Brain microvascular endothelial cell (primary cell): ENCODE measurements at regions not wholly inside any gene's neighbourhood (a gene's known extent, or its start where the extent isn't known, plus 50 kb on each side); places are given as distances from the start of the nearest gene placed in this dataset.

ENCODE experiments used
- DNase-seq: peaks from one replicate; pipeline ENCODE4 v3.0.0-alpha.2; 2020
- H3K27ac ChIP-seq: fragments of 250-450 bp; sonication (Bioruptor Pico); 2 replicates; pipeline ENCODE4 v1.5.1; 2020; ENCODE audit warnings: mild to moderate bottlenecking, moderate library complexity
- H3K27me3 ChIP-seq: fragments of 250-450 bp; sonication (Bioruptor Pico); replicated peaks from 2 replicates; pipeline ENCODE4 v1.5.1; 2020; ENCODE audit warnings: mild to moderate bottlenecking
- H3K36me3 ChIP-seq: fragments of 250-450 bp; sonication (Bioruptor Pico); replicated peaks from 2 replicates; pipeline ENCODE4 v1.5.1; 2020; ENCODE audit warnings: mild to moderate bottlenecking
- H3K4me3 ChIP-seq: 2 replicates; pipeline ENCODE4 v1.5.1; 2011; ENCODE audit warnings: low read depth, mild to moderate bottlenecking, control low read depth, low read length, moderate library complexity
- in situ Hi-C: cut with HindIII; loops from 2 replicates; pipeline ENCODE4 v1.10.0; 2017; ENCODE audit warnings: low sequenced_read_pairs, low pct_ligation_motif_present
- TF ChIP-seq, protein P1 (sequence below): IDR thresholded peaks from 2 replicates; pipeline ENCODE4 v1.5.1; 2011; ENCODE audit warnings: low read depth, mild to moderate bottlenecking, moderate library complexity, low read length, control low read depth, inconsistent platforms; ENCODE audit errors: missing control alignments

DNA sequence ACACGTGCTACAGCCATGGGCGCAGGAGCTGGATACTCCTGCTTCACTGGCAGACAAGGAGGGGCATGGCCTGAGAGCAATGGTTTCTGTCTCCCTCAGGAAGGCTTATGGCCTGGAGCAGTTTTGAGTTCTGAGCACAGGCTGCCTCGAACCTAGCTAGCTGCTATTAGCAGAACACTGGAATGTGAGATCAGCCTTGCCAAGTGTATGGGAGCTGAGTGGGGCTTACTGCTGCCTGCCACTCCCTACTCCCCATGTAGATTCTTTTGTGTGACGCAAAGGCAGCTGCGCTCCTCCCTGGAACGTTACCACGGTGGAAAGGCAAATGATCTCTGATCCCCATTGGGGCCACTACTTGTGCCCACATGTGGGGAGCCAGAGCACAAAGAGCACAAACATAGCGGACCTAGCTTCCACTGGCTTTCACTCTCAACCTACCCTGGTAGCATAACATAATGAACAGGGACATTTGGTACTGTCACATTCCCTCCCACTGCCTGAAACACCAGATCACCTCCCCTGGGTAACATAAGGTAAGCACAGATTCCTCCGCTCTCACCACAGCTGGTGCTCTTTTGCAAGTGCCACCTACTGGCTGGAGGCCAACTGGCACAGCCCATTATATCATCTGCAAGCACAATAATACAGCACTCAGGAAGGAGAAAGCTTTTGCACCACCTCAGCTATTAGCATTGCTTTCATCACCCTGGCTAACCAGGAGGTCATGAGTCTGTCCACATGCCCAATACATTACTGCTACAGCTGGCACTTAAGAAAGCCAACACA, 84.6 kb upstream of the GUCY1A2 start:
- no peak overlapping the region for H3K4me3 ChIP-seq
- no peaks in the 10 kb centered on the region for H3K27me3 ChIP-seq
- TF ChIP-seq, protein P1, sequence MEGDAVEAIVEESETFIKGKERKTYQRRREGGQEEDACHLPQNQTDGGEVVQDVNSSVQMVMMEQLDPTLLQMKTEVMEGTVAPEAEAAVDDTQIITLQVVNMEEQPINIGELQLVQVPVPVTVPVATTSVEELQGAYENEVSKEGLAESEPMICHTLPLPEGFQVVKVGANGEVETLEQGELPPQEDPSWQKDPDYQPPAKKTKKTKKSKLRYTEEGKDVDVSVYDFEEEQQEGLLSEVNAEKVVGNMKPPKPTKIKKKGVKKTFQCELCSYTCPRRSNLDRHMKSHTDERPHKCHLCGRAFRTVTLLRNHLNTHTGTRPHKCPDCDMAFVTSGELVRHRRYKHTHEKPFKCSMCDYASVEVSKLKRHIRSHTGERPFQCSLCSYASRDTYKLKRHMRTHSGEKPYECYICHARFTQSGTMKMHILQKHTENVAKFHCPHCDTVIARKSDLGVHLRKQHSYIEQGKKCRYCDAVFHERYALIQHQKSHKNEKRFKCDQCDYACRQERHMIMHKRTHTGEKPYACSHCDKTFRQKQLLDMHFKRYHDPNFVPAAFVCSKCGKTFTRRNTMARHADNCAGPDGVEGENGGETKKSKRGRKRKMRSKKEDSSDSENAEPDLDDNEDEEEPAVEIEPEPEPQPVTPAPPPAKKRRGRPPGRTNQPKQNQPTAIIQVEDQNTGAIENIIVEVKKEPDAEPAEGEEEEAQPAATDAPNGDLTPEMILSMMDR = no peak
- no peak for DNase-seq
- in situ Hi-C loops = no loop called here
- no peak overlapping the region for H3K27ac ChIP-seq
- H3K36me3 ChIP-seq = no peaks in the 10 kb centered on the region

DNA sequence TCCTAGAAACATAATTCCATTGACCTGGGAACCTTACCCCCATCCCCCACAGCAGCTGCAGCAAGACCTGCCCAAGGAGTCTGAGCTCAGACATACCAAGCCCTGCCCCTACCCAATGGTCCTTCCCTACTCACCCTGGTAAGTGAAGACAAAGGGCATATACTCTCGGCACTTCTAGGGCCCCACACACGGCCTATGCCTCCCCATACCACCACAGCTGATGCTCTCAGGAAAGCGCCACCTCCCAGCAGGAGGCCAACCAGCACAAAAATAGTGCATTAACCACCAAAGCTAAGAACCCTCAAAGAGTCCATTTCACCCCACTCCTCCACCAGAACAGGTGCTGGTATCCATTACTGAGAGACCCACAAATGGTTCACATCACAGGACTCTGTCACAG, 74.4 kb upstream of the GUCY1A2 start:
- TF ChIP-seq, protein P1 = no peak
- in situ Hi-C loops = no loop called here
- H3K4me3 ChIP-seq = no peak overlapping the region
- H3K27me3 ChIP-seq = no peaks in the 10 kb centered on the region
- no peaks in the 10 kb centered on the region for H3K36me3 ChIP-seq
- DNase-seq = no peak
- H3K27ac ChIP-seq = no peak overlapping the region

DNA sequence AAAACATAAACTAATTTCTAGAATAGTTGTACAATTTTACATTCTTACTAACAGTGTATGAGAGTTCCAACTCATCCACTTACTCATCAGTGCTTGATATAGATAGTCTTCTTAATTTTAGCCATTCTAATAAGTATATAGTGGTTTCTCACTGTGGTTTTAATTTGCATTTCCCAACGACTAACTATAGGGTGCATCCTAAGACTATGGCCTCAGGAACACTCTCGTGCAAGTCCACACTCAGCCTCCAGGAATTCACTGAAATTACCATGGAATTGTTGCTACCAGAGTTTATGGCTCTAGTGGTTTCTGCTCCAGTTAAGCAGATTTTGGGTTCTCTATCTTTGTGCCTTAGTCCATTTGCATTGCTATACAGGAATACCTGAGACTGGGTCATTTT, 60.1 kb upstream of the GUCY1A2 start:
- TF ChIP-seq, protein P1 = no peak
- Histone ChIP-seq H3K27me3 (no peaks in the 10 kb centered on the region), H3K27ac (no peak overlapping the region), H3K4me3 (no peak overlapping the region), H3K36me3 (no peaks in the 10 kb centered on the region)
- no peak for DNase-seq
- in situ Hi-C loops = no loop called here

DNA sequence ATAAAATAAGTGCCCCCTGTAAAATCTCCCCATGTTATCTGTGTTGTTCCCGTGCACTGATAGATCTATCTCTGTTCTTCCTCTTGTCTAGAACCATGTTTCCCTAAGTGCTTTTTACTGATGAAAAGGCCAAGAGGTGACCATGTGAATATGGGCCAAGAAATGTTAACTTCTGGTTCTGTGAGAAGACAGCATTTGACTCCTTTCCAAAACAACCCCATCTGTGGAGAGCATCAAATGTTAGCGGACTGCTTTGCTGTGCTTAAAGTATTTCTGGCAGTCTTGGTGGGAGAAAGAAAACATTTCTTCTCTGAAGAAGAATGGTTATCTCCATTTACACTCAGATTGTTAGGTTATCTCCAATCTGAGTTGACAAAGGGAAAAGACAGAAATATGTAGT, 58.6 kb upstream of the GUCY1A2 start:
- Histone ChIP-seq H3K27ac (no peak overlapping the region), H3K4me3 (no peak overlapping the region), H3K36me3 (no peaks in the 10 kb centered on the region), H3K27me3 (no peaks in the 10 kb centered on the region)
- DNase-seq = no peak
- TF ChIP-seq, protein P1 = no peak
- in situ Hi-C loops = no loop called here

DNA sequence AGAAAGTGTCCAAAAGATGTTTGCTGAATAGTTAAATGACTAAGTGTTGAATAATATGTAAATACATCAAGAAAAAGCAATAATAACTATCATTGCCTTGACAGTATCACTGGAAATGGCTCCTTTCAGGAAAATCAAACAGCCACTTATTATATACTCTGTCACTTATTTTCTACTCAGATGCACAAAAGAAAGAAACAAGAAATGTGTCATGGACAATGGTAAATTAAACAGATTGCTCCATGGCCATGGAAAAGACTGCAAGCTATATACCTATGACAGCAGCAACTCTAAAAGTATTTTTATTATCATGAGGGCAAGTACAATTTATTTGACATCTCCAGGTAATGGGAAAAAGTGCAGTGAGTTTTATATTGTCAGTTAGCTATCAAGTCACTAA, 52.9 kb upstream of the GUCY1A2 start:
- in situ Hi-C loops = no loop called here
- no peaks in the 10 kb centered on the region for H3K36me3 ChIP-seq
- no peak overlapping the region for H3K27ac ChIP-seq
- TF ChIP-seq, protein P1 = no peak
- no peak for DNase-seq
- H3K4me3 ChIP-seq = no peak overlapping the region
- no peaks in the 10 kb centered on the region for H3K27me3 ChIP-seq
